ENCODE measurements at regions not wholly inside any gene's neighbourhood (a gene's known extent, or its start where the extent isn't known, plus 50 kb on each side); places are given as distances from the start of the nearest gene placed in this dataset.

DNA sequence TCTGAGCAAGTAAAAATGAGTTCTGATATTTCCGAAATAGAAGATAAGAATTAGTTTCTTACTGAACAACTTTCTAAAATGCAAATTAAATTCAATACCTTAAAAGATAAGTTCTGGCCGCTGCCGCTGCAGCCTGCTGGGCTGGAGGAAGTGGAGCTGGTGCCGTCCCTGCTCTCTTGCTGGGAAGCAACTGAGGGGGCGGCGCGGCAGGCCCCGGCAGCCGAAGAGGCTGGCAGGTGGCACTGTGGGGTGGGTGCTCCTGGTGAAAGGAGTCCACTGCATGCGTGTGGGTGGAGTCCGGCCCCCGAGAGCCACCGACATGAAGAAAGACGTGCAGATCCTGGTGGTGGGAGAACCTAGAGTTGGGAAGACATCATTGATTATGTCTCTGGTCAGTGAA lies 89.5 kb upstream of the ZNF519 start:
- TF ChIP-seq POLR2AphosphoS5 (IDR thresholded peaks at IDR 0.05; ENCODE audit: low read depth, low read length) (no peak), FOXP2 (optimal IDR thresholded peaks at IDR 0.05; ENCODE audit: borderline replicate concordance, extremely low read depth, extremely low read length, insufficient read depth) (no peak), TAF1 (IDR thresholded peaks at IDR 0.05; ENCODE audit: borderline replicate concordance, insufficient read depth, low read length) (no peak), SIN3A (IDR thresholded peaks at IDR 0.05; ENCODE audit: borderline replicate concordance, insufficient read depth, low read length) (no peak)
- TF ChIP-seq, protein P1, sequence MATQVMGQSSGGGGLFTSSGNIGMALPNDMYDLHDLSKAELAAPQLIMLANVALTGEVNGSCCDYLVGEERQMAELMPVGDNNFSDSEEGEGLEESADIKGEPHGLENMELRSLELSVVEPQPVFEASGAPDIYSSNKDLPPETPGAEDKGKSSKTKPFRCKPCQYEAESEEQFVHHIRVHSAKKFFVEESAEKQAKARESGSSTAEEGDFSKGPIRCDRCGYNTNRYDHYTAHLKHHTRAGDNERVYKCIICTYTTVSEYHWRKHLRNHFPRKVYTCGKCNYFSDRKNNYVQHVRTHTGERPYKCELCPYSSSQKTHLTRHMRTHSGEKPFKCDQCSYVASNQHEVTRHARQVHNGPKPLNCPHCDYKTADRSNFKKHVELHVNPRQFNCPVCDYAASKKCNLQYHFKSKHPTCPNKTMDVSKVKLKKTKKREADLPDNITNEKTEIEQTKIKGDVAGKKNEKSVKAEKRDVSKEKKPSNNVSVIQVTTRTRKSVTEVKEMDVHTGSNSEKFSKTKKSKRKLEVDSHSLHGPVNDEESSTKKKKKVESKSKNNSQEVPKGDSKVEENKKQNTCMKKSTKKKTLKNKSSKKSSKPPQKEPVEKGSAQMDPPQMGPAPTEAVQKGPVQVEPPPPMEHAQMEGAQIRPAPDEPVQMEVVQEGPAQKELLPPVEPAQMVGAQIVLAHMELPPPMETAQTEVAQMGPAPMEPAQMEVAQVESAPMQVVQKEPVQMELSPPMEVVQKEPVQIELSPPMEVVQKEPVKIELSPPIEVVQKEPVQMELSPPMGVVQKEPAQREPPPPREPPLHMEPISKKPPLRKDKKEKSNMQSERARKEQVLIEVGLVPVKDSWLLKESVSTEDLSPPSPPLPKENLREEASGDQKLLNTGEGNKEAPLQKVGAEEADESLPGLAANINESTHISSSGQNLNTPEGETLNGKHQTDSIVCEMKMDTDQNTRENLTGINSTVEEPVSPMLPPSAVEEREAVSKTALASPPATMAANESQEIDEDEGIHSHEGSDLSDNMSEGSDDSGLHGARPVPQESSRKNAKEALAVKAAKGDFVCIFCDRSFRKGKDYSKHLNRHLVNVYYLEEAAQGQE (IDR thresholded peaks at IDR 0.05; ENCODE audit: insufficient read depth in 1 of 2, low read depth in 2 of 2, low read length in 2 of 2) = no peak
